Ammon's horn (tissue), 1 donor: ENCODE measurements at regions not wholly inside any gene's neighbourhood (a gene's known extent, or its start where the extent isn't known, plus 50 kb on each side); places are given as distances from the start of the nearest gene placed in this dataset.

Source experiments
- DNase-seq: peaks from one replicate; pipeline ENCODE4 v3.0.0-alpha.2; 2016; ENCODE audit warnings: low spot score

- DNase-seq: no peak
Observed at GRCh38 chr9:13896922-13897835, 416.8 kb downstream of the NFIB start.

GRCh38 chr9:13896047-13896446 is 417.9 kb downstream of the NFIB start:
- no peak for DNase-seq

GRCh38 chr9:13885258-13885657 is 428.7 kb downstream of the NFIB start:
- no peak for DNase-seq

GRCh38 chr9:13879981-13880380 is 434.0 kb downstream of the NFIB start:
- DNase-seq: no peak

- DNase-seq: no peak
Observed at GRCh38 chr9:13879011-13879410, 434.9 kb downstream of the NFIB start.

- no peak for DNase-seq
Observed at GRCh38 chr9:13878241-13878711, 435.7 kb downstream of the NFIB start.

- DNase-seq: no peak
Observed at GRCh38 chr9:13876741-13877140, 437.2 kb downstream of the NFIB start.

GRCh38 chr9:13873203-13873602 is 440.7 kb downstream of the NFIB start:
- no peak for DNase-seq

GRCh38 chr9:13868336-13868735 is 445.6 kb downstream of the NFIB start:
- DNase-seq: no peak

- DNase-seq: no peak
Observed at GRCh38 chr9:13865869-13866268, 448.1 kb downstream of the NFIB start.

- DNase-seq: peak; percentile 78
Observed at GRCh38 chr9:13863112-13863511, 450.8 kb downstream of the NFIB start.

GRCh38 chr9:13862654-13863053 is 451.3 kb downstream of the NFIB start:
- no peak for DNase-seq

- no peak for DNase-seq
Observed at GRCh38 chr9:13860946-13861640, 452.8 kb downstream of the NFIB start.

- no peak for DNase-seq
Observed at GRCh38 chr9:13860019-13860418, 453.9 kb downstream of the NFIB start.

GRCh38 chr9:13857521-13857920 is 456.4 kb downstream of the NFIB start:
- no peak for DNase-seq

- no peak for DNase-seq
Observed at GRCh38 chr9:13847270-13847669, 466.7 kb downstream of the NFIB start.

GRCh38 chr9:13845460-13845859 is 468.5 kb downstream of the NFIB start:
- no peak for DNase-seq

GRCh38 chr9:13841746-13842462 is 472.0 kb downstream of the NFIB start:
- DNase-seq: no peak

GRCh38 chr9:13832446-13832845 is 481.5 kb downstream of the NFIB start:
- no peak for DNase-seq

GRCh38 chr9:13823026-13823425 is 490.9 kb downstream of the NFIB start:
- DNase-seq: no peak

GRCh38 chr9:13817754-13818278 is 496.1 kb downstream of the NFIB start:
- no peak for DNase-seq

GRCh38 chr9:13816837-13817236 is 497.1 kb downstream of the NFIB start:
- no peak for DNase-seq
